K562 (cell line): ENCODE measurements at regions not wholly inside any gene's neighbourhood (a gene's known extent, or its start where the extent isn't known, plus 50 kb on each side); places are given as distances from the start of the nearest gene placed in this dataset.

Experiments used
- ATAC-seq: fragments of 200-7000 bp; cut with Tn5 transposase; 3 replicates; pipeline ENCODE4 v1.9.1; 2020; ENCODE audit warnings: moderate library complexity
- BruUV-seq: library from RNA; stranded (reverse); fragments of 400-500 nt; replicated peaks from 2 replicates; lab custom pipeline; 2021; lab: Mats Ljungman, UMichigan
- CTCF ChIA-PET: fragments of 300-600 bp; formaldehyde crosslinking; extraction: SDS; loops from one replicate; lab custom pipeline; 2021; ENCODE audit warnings: low intra/inter-chr PET ratio; lab: Yijun Ruan, JAX
- POLR2A ChIA-PET: fragments of 300-600, 350-650 bp; sonication (Branson Sonifier 250); formaldehyde crosslinking; extraction: SDS; loops from one replicate; lab custom pipeline; 2021; ENCODE audit warnings: antibody characterized with exemption, inconsistent platforms; lab: Yijun Ruan, JAX
- DNase-seq, 4 experiments: peaks; one replicate each; pipeline versions ENCODE4 v3.0.0 to v3.0.0-alpha.2; 2011 to 2018; ENCODE audit warnings: low spot score in 3 of 4, mixed read lengths in 3 of 4; ENCODE audit errors: extremely low read depth in 1 of 4
- FAIRE-seq: peaks from 2 replicates; lab custom pipeline; 2011; peaks lifted over from hg19 to GRCh38; lab: Jason Lieb, UNC
- H2AFZ ChIP-seq: 2 replicates; pipeline ENCODE4 v1.6.0; 2011; ENCODE audit warnings: low read depth, low read length, control low read depth, inconsistent platforms
- H3K27ac ChIP-seq: fragments of 200-600 bp; 3 replicates; pipeline ENCODE4 v1.8.0; 2011; ENCODE audit warnings: low read depth, mild to moderate bottlenecking, control low read depth, inconsistent platforms, low read length, moderate library complexity, mixed read lengths; ENCODE audit errors: extremely low read depth
- H3K27me3 ChIP-seq, 2 experiments: fragments of 300-600 bp in 1 of 2; 2 replicates in 1 of 2; 3 replicates in 1 of 2; pipeline versions ENCODE4 v1.6.0 to v1.8.0; 2011; ENCODE audit warnings: inconsistent platforms in 2 of 2, low read length in 2 of 2, mild to moderate bottlenecking in 1 of 2, mixed read lengths in 1 of 2, moderate library complexity in 1 of 2; ENCODE audit not compliant: control insufficient read depth in 2 of 2, insufficient read depth in 2 of 2
- H3K36me3 ChIP-seq: fragments of 300-600 bp; 3 replicates; pipeline ENCODE4 v1.8.0; 2011; ENCODE audit warnings: mild to moderate bottlenecking, low read length, inconsistent platforms; ENCODE audit not compliant: control insufficient read depth, insufficient read depth
- H3K4me1 ChIP-seq, 2 experiments: fragments of 200-600 bp in 1 of 2; replicated peaks in 1 of 2; 2 replicates in 1 of 2; 3 replicates in 1 of 2; pipeline versions ENCODE4 v1.5.1 to v1.8.0; 2011; ENCODE audit warnings: inconsistent platforms in 2 of 2, low read length in 2 of 2, mild to moderate bottlenecking in 1 of 2, mixed read lengths in 1 of 2, moderate library complexity in 1 of 2; ENCODE audit not compliant: control insufficient read depth in 2 of 2, insufficient read depth in 2 of 2
- H3K4me2 ChIP-seq: 2 replicates; pipeline ENCODE4 v1.6.1; 2011; ENCODE audit warnings: low read length, control low read depth, inconsistent platforms, mixed read lengths; ENCODE audit not compliant: insufficient read depth
- H3K4me3 ChIP-seq: fragments of 200-600 bp; sonication (generic), shearing (Covaris generic); 2 replicates; pipeline ENCODE4 v1.5.1; 2016; ENCODE audit warnings: control low read depth, inconsistent platforms
- H3K79me2 ChIP-seq: fragments of 200-600 bp; 3 replicates; pipeline ENCODE4 v1.8.0; 2011; ENCODE audit warnings: low read length, inconsistent platforms; ENCODE audit not compliant: control insufficient read depth, insufficient read depth
- H3K9ac ChIP-seq, 2 experiments: 2 replicates each; pipeline versions ENCODE4 v1.6.0 to v1.6.1; 2011; ENCODE audit warnings: low read depth in 2 of 2, low read length in 2 of 2, control low read depth in 1 of 2, inconsistent platforms in 1 of 2, mild to moderate bottlenecking in 1 of 2, mixed read lengths in 1 of 2; ENCODE audit not compliant: insufficient read depth in 1 of 2
- H3K9me1 ChIP-seq: one replicate; pipeline ENCODE4 v1.6.0; 2011; ENCODE audit warnings: inconsistent platforms, mild to moderate bottlenecking, low read length, moderate library complexity; ENCODE audit not compliant: control insufficient read depth, insufficient read depth
- H3K9me3 ChIP-seq: replicated peaks from 2 replicates; pipeline ENCODE4 v1.5.1; 2011; ENCODE audit warnings: low read depth, low read length, inconsistent platforms; ENCODE audit not compliant: control insufficient read depth, insufficient read depth
- H4K20me1 ChIP-seq: replicated peaks from 2 replicates; pipeline ENCODE4 v1.6.1; 2011; ENCODE audit warnings: low read length, inconsistent platforms, mixed read lengths; ENCODE audit not compliant: control insufficient read depth, insufficient read depth
- BDP1 ChIP-seq: IDR thresholded peaks from 3 replicates; pipeline ENCODE4 v1.6.1; 2011; ENCODE audit not compliant: insufficient read length, insufficient read depth
- CREB3 ChIP-seq: fragments of 450-650 bp; conservative IDR thresholded peaks from 2 replicates; pipeline ENCODE4 v1.6.1; 2016; ENCODE audit warnings: missing genetic modification characterization, low read depth, mild to moderate bottlenecking, missing compliant biosample characterization, moderate library complexity
- FOS ChIP-seq: IDR thresholded peaks from 3 replicates; pipeline ENCODE4 v1.6.1; 2011; ENCODE audit not compliant: insufficient read length; ENCODE audit errors: extremely low read depth
- LARP7 ChIP-seq: fragments of 450-650 bp; IDR thresholded peaks from 2 replicates; pipeline ENCODE4 v1.6.1; 2016
- NUFIP1 ChIP-seq: fragments of 450-650 bp; IDR thresholded peaks from 2 replicates; pipeline ENCODE4 v1.6.1; 2018; ENCODE audit not compliant: partially characterized antibody
- PURB ChIP-seq: sonication (generic); formaldehyde crosslinking; IDR thresholded peaks from 2 replicates; pipeline ENCODE4 v1.9.0; 2021; ENCODE audit warnings: low read depth, mild to moderate bottlenecking, missing genetic modification reagents
- SIRT6 ChIP-seq: IDR thresholded peaks from one replicate; pipeline ENCODE4 v1.6.1; 2012; ENCODE audit warnings: low read depth, mild to moderate bottlenecking, control low read depth, inconsistent platforms, low read length, moderate library complexity
- SMAD2 ChIP-seq: fragments of 150-350 bp; IDR thresholded peaks from 2 replicates; pipeline ENCODE4 v1.6.1; 2014; ENCODE audit warnings: low read depth, mild to moderate bottlenecking, low read length
- TCF7 ChIP-seq: sonication (generic); IDR thresholded peaks from 2 replicates; pipeline ENCODE4 v1.6.1; 2016; ENCODE audit warnings: antibody characterized with exemption, borderline replicate concordance
- TCFL5 ChIP-seq: fragments of 250-450 bp; sonication (Bioruptor Pico); conservative IDR thresholded peaks from 2 replicates; pipeline ENCODE4 v1.6.1; 2021; ENCODE audit warnings: mild to moderate bottlenecking, moderate library complexity, matching md5 sums
- TEAD4 ChIP-seq, 2 experiments: sonication (generic) in 1 of 2; formaldehyde crosslinking in 1 of 2; IDR thresholded peaks; 2 replicates each; pipeline versions ENCODE4 v1.6.1 to v1.8.0; 2012 to 2022; ENCODE audit warnings: borderline replicate concordance in 1 of 2, inconsistent platforms in 1 of 2, low read length in 1 of 2, mild to moderate bottlenecking in 1 of 2, missing genetic modification reagents in 1 of 2
- ZBTB11 ChIP-seq, 3 experiments: fragments of 200-800 bp in 1 of 3; fragments of 250-450 bp in 1 of 3; fragments of 450-650 bp in 1 of 3; sonication (Bioruptor Pico) in 1 of 3; sonication (Bioruptor generic) in 1 of 3; formaldehyde crosslinking in 1 of 3; IDR thresholded peaks; 2 replicates each; pipeline versions ENCODE4 v1.6.1 to v1.8.0; 2016 to 2022; ENCODE audit warnings: mild to moderate bottlenecking in 2 of 3, missing genetic modification characterization in 2 of 3, missing compliant biosample characterization in 1 of 3, moderate library complexity in 1 of 3
- ZHX1 ChIP-seq: fragments of 150-350 bp; conservative IDR thresholded peaks from 2 replicates; pipeline ENCODE4 v1.6.1; 2014; ENCODE audit warnings: low read length
- ZNF124 ChIP-seq: sonication (generic); formaldehyde crosslinking; IDR thresholded peaks from 2 replicates; pipeline ENCODE4 v1.8.1; 2022; ENCODE audit warnings: missing genetic modification reagents
- ZNF551 ChIP-seq: fragments of 250-450 bp; sonication (Bioruptor Pico); IDR thresholded peaks from 2 replicates; pipeline ENCODE4 v1.5.0; 2021; ENCODE audit warnings: mild to moderate bottlenecking, moderate library complexity
- WGBS: fragments of 100-300 bp; shearing (Covaris generic); methylation state at CpG from one replicate; pipeline ENCODE4 v1.1.6; 2016; ENCODE audit warnings: low coverage, mixed read lengths; ENCODE audit not compliant: insufficient coverage; ENCODE audit errors: missing lambda C conversion rate; 5-methylcytosine and 5-hydroxymethylcytosine counted together
- in situ Hi-C: fragments of 300-500 bp; cut with MboI; formaldehyde crosslinking; loops from 4 replicates; pipeline ENCODE4 v1.15.0; 2018; ENCODE audit warnings: inconsistent platforms, mixed read lengths
- intact Hi-C: fragments of 100-400 bp; cut with micrococcal nuclease; formaldehyde crosslinking; loops from 2 replicates; pipeline ENCODE4 v1.14.2; 2022

- no peaks in the 10 kb centered on the region for H3K9me3 ChIP-seq
- H2AFZ ChIP-seq = no peak overlapping the region
- no peaks in the 10 kb centered on the region for H4K20me1 ChIP-seq
- H3K27ac ChIP-seq = no peak overlapping the region
- H3K9ac ChIP-seq = no peak overlapping the region
- FAIRE-seq (no peak), DNase-seq (no peak), ATAC-seq (no peak)
- intact Hi-C loops (no loop called here), in situ Hi-C loops (no loop called here)
- H3K79me2 ChIP-seq = no peaks in the 10 kb centered on the region
- H3K27me3 ChIP-seq = no peaks in the 10 kb centered on the region
- no peaks in the 10 kb centered on the region for H3K9me1 ChIP-seq
- H3K4me1 ChIP-seq = no peaks in the 10 kb centered on the region
- no TSS peak for BruUV-seq
- H3K36me3 ChIP-seq = no peaks in the 10 kb centered on the region
- H3K4me2 ChIP-seq = no peak overlapping the region
- WGBS = 0% methylated on average over 1 of the region's 1 CpG
- H3K4me3 ChIP-seq = no peak overlapping the region
- ChIA-PET CTCF (no interaction called here), POLR2A (no interaction called here)
- no peak for TF ChIP-seq CREB3
- no peak for TF ChIP-seq TCFL5 (CRISPR knock-in tag)
- no peak for TF ChIP-seq TCF7
- TF ChIP-seq BDP1 = no peak
- TF ChIP-seq TEAD4 (IDR thresholded peaks at IDR 0.05; ENCODE audit: low read length) = no peak
- no peak for TF ChIP-seq TEAD4 (CRISPR knock-in tag; IDR thresholded peaks at IDR 0.05; ENCODE audit: borderline replicate concordance)
- no peak for TF ChIP-seq ZNF124
- TF ChIP-seq ZHX1 = no peak
- TF ChIP-seq FOS = no peak
- TF ChIP-seq SIRT6 = no peak
- TF ChIP-seq SMAD2 = no peak
- no peak for TF ChIP-seq ZNF551 (CRISPR knock-in tag)
- no peak for TF ChIP-seq PURB
- TF ChIP-seq ZBTB11 (CRISPR knock-in tag; IDR thresholded peaks at IDR 0.05) = no peak
- TF ChIP-seq NUFIP1 = no peak
- TF ChIP-seq LARP7 = no peak
Measured at GRCh38 chr3:173216063-173216462, 75.0 kb upstream of the SPATA16 start.
